Smooth muscle cell (in vitro differentiated cells): ENCODE measurements at regions not wholly inside any gene's neighbourhood (a gene's known extent, or its start where the extent isn't known, plus 50 kb on each side); places are given as distances from the start of the nearest gene placed in this dataset.

Experiments used
- DNase-seq: peaks from one replicate; lab custom pipeline; 2025; ENCODE audit not compliant: unreplicated experiment; lab: John Stamatoyannopoulos, UW
- H2AFZ ChIP-seq: fragments of 200-600 bp; sonication (generic); 2 replicates; pipeline ENCODE4 v1.6.0; 2016; ENCODE audit warnings: antibody characterized with exemption, low read depth, mild to moderate bottlenecking
- H3F3A ChIP-seq: fragments of 200-600 bp; sonication (generic); 2 replicates; pipeline ENCODE4 v1.6.0; 2017; ENCODE audit warnings: antibody characterized with exemption, low read depth
- H3K27ac ChIP-seq: fragments of 200-600 bp; sonication (generic); 2 replicates; pipeline ENCODE4 v1.5.1; 2016; ENCODE audit warnings: low read depth, mild to moderate bottlenecking
- H3K27me3 ChIP-seq: fragments of 200-600 bp; sonication (generic); 2 replicates; pipeline ENCODE4 v1.6.1; 2016; ENCODE audit warnings: low read depth, mild to moderate bottlenecking
- H3K36me3 ChIP-seq: fragments of 200-600 bp; sonication (generic); 2 replicates; pipeline ENCODE4 v1.5.1; 2016; ENCODE audit warnings: low read depth
- H3K4me1 ChIP-seq: fragments of 200-600 bp; sonication (generic); 2 replicates; pipeline ENCODE4 v1.5.1; 2016; ENCODE audit warnings: low read depth
- H3K4me2 ChIP-seq: fragments of 200-600 bp; sonication (generic); 2 replicates; pipeline ENCODE4 v1.6.0; 2016; ENCODE audit warnings: mild to moderate bottlenecking
- H3K4me3 ChIP-seq: fragments of 200-600 bp; sonication (generic); 2 replicates; pipeline ENCODE4 v1.5.1; 2016; ENCODE audit warnings: mild to moderate bottlenecking
- H3K79me2 ChIP-seq: fragments of 200-600 bp; sonication (generic); 2 replicates; pipeline ENCODE4 v1.6.0; 2016; ENCODE audit warnings: low read depth, mild to moderate bottlenecking
- H3K9ac ChIP-seq: fragments of 200-600 bp; sonication (generic); 2 replicates; pipeline ENCODE4 v1.6.0; 2016; ENCODE audit warnings: low read depth
- H3K9me3 ChIP-seq: fragments of 200-600 bp; sonication (generic); replicated peaks from 2 replicates; pipeline ENCODE4 v1.5.1; 2016; ENCODE audit warnings: low read depth
- H4K20me1 ChIP-seq: fragments of 200-600 bp; sonication (generic); 2 replicates; pipeline ENCODE4 v1.6.0; 2016; ENCODE audit warnings: low read depth
- WGBS: methylation state at CpG from one replicate; pipeline ENCODE4 v1.1.7; 2016; ENCODE audit warnings: low lambda C conversion rate; 5-methylcytosine and 5-hydroxymethylcytosine counted together
- TF ChIP-seq, protein P1 (sequence below): fragments of 200-600 bp; sonication (generic); IDR thresholded peaks from 2 replicates; pipeline ENCODE4 v1.5.1; 2017; ENCODE audit warnings: borderline replicate concordance, mild to moderate bottlenecking, antibody characterized with exemption; ENCODE audit not compliant: insufficient read depth, poor library complexity, severe bottlenecking

DNA sequence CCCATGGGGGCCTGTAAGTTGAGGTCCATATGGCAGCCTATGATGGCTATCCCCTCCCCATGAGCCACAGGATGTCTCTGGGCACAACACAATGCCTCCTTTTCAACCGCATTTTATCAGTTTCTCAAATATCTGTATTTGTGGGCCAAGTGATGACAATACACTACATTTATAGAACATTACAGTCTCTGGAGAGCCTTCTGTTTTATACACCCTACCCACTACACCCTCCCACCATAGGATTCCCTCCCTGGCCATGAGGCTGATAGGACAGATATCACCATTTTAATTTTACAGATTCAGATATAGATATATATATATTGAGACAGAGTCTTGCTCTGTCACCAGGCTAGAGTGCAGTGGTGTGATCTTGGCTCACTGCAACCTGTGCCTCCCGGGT lies 236.8 kb downstream of the ENC1 start:
- Histone ChIP-seq H3K27me3 (no peaks in the 10 kb centered on the region), H3K4me3 (no peak overlapping the region), H3K4me2 (peak overlapping the region; percentile 45), H3K9me3 (no peaks in the 10 kb centered on the region), H4K20me1 (no peaks in the 10 kb centered on the region), H2AFZ (no peak overlapping the region), H3K36me3 (no peaks in the 10 kb centered on the region), H3K79me2 (no peaks in the 10 kb centered on the region), H3K9ac (no peak overlapping the region), H3F3A (peaks cover 20% of the 10 kb centered on the region), H3K27ac (peak overlapping the region; percentile 90), H3K4me1 (peaks cover 19% of the 10 kb centered on the region)
- 77% methylated on average over 2 of the region's 2 CpGs for WGBS
- TF ChIP-seq, protein P1, sequence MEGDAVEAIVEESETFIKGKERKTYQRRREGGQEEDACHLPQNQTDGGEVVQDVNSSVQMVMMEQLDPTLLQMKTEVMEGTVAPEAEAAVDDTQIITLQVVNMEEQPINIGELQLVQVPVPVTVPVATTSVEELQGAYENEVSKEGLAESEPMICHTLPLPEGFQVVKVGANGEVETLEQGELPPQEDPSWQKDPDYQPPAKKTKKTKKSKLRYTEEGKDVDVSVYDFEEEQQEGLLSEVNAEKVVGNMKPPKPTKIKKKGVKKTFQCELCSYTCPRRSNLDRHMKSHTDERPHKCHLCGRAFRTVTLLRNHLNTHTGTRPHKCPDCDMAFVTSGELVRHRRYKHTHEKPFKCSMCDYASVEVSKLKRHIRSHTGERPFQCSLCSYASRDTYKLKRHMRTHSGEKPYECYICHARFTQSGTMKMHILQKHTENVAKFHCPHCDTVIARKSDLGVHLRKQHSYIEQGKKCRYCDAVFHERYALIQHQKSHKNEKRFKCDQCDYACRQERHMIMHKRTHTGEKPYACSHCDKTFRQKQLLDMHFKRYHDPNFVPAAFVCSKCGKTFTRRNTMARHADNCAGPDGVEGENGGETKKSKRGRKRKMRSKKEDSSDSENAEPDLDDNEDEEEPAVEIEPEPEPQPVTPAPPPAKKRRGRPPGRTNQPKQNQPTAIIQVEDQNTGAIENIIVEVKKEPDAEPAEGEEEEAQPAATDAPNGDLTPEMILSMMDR = no peak
- DNase-seq = no peak

DNA sequence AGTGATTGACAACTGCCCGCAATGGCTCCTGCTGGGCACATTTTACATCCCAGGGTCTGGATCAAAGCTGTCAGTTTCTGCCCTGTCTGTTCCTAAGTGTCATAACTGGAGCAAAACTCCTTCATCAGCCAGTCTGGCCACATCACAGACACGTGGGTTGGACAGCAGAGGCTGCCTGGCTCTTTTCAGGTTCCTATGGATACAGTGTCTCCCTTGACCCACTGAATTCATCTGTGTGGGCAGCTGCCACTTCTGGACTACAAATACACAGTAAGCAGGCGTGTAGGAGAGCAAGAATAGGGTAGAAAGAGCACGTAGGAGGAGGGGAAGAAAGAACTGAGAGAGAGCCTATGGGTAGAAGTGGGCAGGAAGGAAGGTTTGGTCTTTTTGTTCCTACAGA lies 238.0 kb downstream of the ENC1 start:
- no peaks in the 10 kb centered on the region for H3K36me3 ChIP-seq
- WGBS = 30% methylated on average over 4 of the region's 4 CpGs
- peak overlapping the region; percentile 90 for H3K27ac ChIP-seq
- no peaks in the 10 kb centered on the region for H3K27me3 ChIP-seq
- peak overlapping the region; percentile 58 for H3K9ac ChIP-seq
- H3K79me2 ChIP-seq = no peaks in the 10 kb centered on the region
- no peak overlapping the region for H3K4me3 ChIP-seq
- no peak overlapping the region for H2AFZ ChIP-seq
- peaks cover 19% of the 10 kb centered on the region for H3K4me1 ChIP-seq
- no peaks in the 10 kb centered on the region for H4K20me1 ChIP-seq
- no peaks in the 10 kb centered on the region for H3K9me3 ChIP-seq
- DNase-seq = no peak
- peak overlapping the region; percentile 45 for H3K4me2 ChIP-seq
- TF ChIP-seq, protein P1 = no peak
- H3F3A ChIP-seq = peaks cover 20% of the 10 kb centered on the region

GRCh38 chr5:74401946-74402320 lies 238.6 kb downstream of the ENC1 start:
- Histone ChIP-seq H3K27ac (peak overlapping the region; percentile 90), H3K9ac (peak overlapping the region; percentile 58), H3K4me2 (peak overlapping the region; percentile 45), H3K79me2 (no peaks in the 10 kb centered on the region), H3K4me3 (no peak overlapping the region), H3K27me3 (no peaks in the 10 kb centered on the region), H4K20me1 (no peaks in the 10 kb centered on the region), H3K36me3 (no peaks in the 10 kb centered on the region), H3F3A (peaks cover 20% of the 10 kb centered on the region), H2AFZ (no peak overlapping the region), H3K4me1 (peaks cover 19% of the 10 kb centered on the region), H3K9me3 (no peaks in the 10 kb centered on the region)
- DNase-seq = no peak
- TF ChIP-seq, protein P1 = no peak
- WGBS = 8% methylated on average over 3 of the region's 3 CpGs

DNA sequence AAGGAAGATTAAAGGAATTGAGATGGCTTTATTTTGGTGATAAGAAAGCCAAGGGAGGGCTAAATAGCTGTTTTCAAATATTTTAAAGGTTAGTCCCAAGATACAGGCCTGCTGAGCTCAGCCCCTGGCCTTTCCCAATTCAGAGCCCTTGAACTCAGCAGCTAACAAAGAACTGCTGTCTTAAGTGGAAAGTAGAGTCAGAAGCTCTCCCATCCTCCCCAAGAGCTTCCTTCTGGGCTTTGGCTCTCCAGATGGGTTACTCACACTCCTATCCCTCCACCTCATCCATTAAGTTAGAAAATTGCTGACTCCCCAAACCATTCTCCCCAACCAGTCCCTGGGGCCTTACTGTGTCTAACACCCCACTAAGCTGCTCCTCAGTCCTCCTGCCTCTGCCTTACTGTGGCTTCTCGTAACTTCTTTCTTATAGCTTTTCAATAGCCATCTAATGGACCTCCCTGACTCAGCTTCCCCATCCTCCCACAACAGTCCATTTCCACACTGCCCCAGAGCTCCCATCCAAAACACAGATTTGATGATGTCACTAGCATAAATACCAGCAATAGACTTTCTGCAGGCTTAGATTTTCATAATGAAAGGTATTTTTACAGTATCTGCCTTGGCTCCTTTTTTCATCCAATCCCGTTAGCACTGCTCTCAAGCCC lies 239.1 kb downstream of the ENC1 start:
- no peak for DNase-seq

More for the DNA sequence above, 239.1 kb downstream of the ENC1 start:
- H3K4me3 ChIP-seq = no peak overlapping the region
- 17% methylated on average over 2 of the region's 2 CpGs for WGBS
- no peaks in the 10 kb centered on the region for H3K79me2 ChIP-seq
- H3K27me3 ChIP-seq = no peaks in the 10 kb centered on the region
- peaks cover 19% of the 10 kb centered on the region for H3K4me1 ChIP-seq
- H3K4me2 ChIP-seq = peak overlapping the region; percentile 42
- TF ChIP-seq, protein P1 = no peak
- no peaks in the 10 kb centered on the region for H4K20me1 ChIP-seq
- H3K9ac ChIP-seq = no peak overlapping the region
- H2AFZ ChIP-seq = no peak overlapping the region
- peaks cover 20% of the 10 kb centered on the region for H3F3A ChIP-seq
- no peaks in the 10 kb centered on the region for H3K36me3 ChIP-seq
- H3K27ac ChIP-seq = peak overlapping the region; percentile 90
- H3K9me3 ChIP-seq = no peaks in the 10 kb centered on the region
